CD4-positive, alpha-beta memory T cell (primary cell): ENCODE measurements at regions not wholly inside any gene's neighbourhood (a gene's known extent, or its start where the extent isn't known, plus 50 kb on each side); places are given as distances from the start of the nearest gene placed in this dataset.

Experiments
- CTCF ChIA-PET: fragments of 350-600 bp; sonication (Branson Sonifier 250); formaldehyde crosslinking; loops from one replicate; lab custom pipeline; 2021; ENCODE audit warnings: inconsistent platforms; ENCODE audit not compliant: partially characterized antibody; lab: Charles Lee
- POLR2A ChIA-PET: fragments of 350-600 bp; sonication (Branson Sonifier 250); formaldehyde crosslinking; loops from one replicate; lab custom pipeline; 2021; ENCODE audit not compliant: partially characterized antibody; lab: Charles Lee
- DNase-seq, 5 donors: peaks; one replicate each; pipeline versions ENCODE4 v3.0.0 to v3.0.0-alpha.2; 2020 to 2022; ENCODE audit warnings: mixed read lengths in 1 of 5
- H3K27ac ChIP-seq: one replicate; pipeline ENCODE4 v1.7.0; 2013; ENCODE audit warnings: low read depth, low read length
- H3K27me3 ChIP-seq: 2 replicates; pipeline ENCODE4 v1.7.0; 2013; ENCODE audit warnings: mild to moderate bottlenecking, low read length, moderate library complexity; ENCODE audit not compliant: insufficient read depth
- H3K36me3 ChIP-seq: 2 replicates; pipeline ENCODE4 v1.7.0; 2013; ENCODE audit warnings: mild to moderate bottlenecking, low read length, moderate library complexity; ENCODE audit not compliant: insufficient read depth
- H3K4me1 ChIP-seq: 2 replicates; pipeline ENCODE4 v1.7.0; 2013; ENCODE audit warnings: mild to moderate bottlenecking, low read length, moderate library complexity; ENCODE audit not compliant: insufficient read depth
- H3K4me3 ChIP-seq, 2 donors: one replicate each; pipeline ENCODE4 v1.7.0; 2013; ENCODE audit warnings: low read length in 2 of 2, mild to moderate bottlenecking in 1 of 2
- H3K9me3 ChIP-seq, 2 donors: one replicate each; pipeline ENCODE4 v1.7.0; 2013; ENCODE audit warnings: low read length in 2 of 2, control low read depth in 1 of 2; ENCODE audit not compliant: control insufficient read depth in 1 of 2
- H3K27ac Mint-ChIP-seq, 7 donors: one replicate each; pipeline ENCODE4 v1.8.0; 2020 to 2021; ENCODE audit warnings: mixed read lengths in 7 of 7, mild to moderate bottlenecking in 6 of 7, inconsistent platforms in 3 of 7, moderate library complexity in 3 of 7
- H3K27me3 Mint-ChIP-seq, 2 donors: one replicate each; pipeline ENCODE4 v1.8.0; 2020 to 2021; ENCODE audit warnings: mixed read lengths in 2 of 2
- H3K36me3 Mint-ChIP-seq, 2 donors: one replicate each; pipeline ENCODE4 v1.8.0; 2020 to 2021; ENCODE audit warnings: mixed read lengths in 2 of 2, inconsistent platforms in 1 of 2, mild to moderate bottlenecking in 1 of 2
- H3K4me1 Mint-ChIP-seq, 4 donors: one replicate each; pipeline ENCODE4 v1.8.0; 2020 to 2021; ENCODE audit warnings: mixed read lengths in 4 of 4, mild to moderate bottlenecking in 1 of 4
- H3K4me3 Mint-ChIP-seq, 8 donors: one replicate each; pipeline ENCODE4 v1.8.0; 2020 to 2021; ENCODE audit warnings: mixed read lengths in 8 of 8, mild to moderate bottlenecking in 7 of 8, moderate library complexity in 6 of 8, inconsistent platforms in 3 of 8
- H3K9me3 Mint-ChIP-seq, 8 donors: one replicate each; pipeline ENCODE4 v1.8.0; 2020 to 2021; ENCODE audit warnings: mixed read lengths in 8 of 8, mild to moderate bottlenecking in 5 of 8, inconsistent platforms in 3 of 8, moderate library complexity in 1 of 8
- intact Hi-C: fragments of 100-400 bp; cut with micrococcal nuclease; formaldehyde crosslinking; loops from one replicate; pipeline ENCODE4 v1.15.1; 2023

GRCh38 chr3:162521669-162522068, 1025.1 kb downstream of the OTOL1 start:
- CTCF ChIA-PET = no interaction called here
- H3K36me3 Mint-ChIP-seq = no peaks in the 10 kb centered on the region

GRCh38 chr3:162525066-162525742, 1028.6 kb downstream of the OTOL1 start:
- H3K9me3 ChIP-seq = no peaks in the 10 kb centered on the region
- ChIA-PET POLR2A (no interaction called here), CTCF (interaction anchor here (0.7 to 0.9 kb wide), 2 partner anchors 16 to 29 kb away, joined by 3 read pairs; no protein-coding TSS in a partner anchor)
- no peaks in the 10 kb centered on the region for H3K36me3 Mint-ChIP-seq
- no peaks in the 10 kb centered on the region for H3K4me1 Mint-ChIP-seq
- H3K4me3 Mint-ChIP-seq = no peak overlapping the region
- H3K9me3 Mint-ChIP-seq = peaks cover 0 to 7% (median 4%) of the 10 kb centered on the region in 8 donors
- H3K36me3 ChIP-seq = no peaks in the 10 kb centered on the region
- H3K4me1 ChIP-seq = no peaks in the 10 kb centered on the region
- H3K27me3 ChIP-seq = no peaks in the 10 kb centered on the region
- intact Hi-C loops = no loop called here
- no peak overlapping the region for H3K4me3 ChIP-seq
- H3K27ac Mint-ChIP-seq = no peak overlapping the region
- H3K27ac ChIP-seq = no peak overlapping the region
- DNase-seq = no peak
- no peaks in the 10 kb centered on the region for H3K27me3 Mint-ChIP-seq

More at GRCh38 chr3:162521669-162522068, 1025.1 kb downstream of the OTOL1 start:
- Histone ChIP-seq H3K36me3 (no peaks in the 10 kb centered on the region), H3K4me1 (no peaks in the 10 kb centered on the region), H3K27ac (no peak overlapping the region), H3K4me3 (no peak overlapping the region), H3K27me3 (no peaks in the 10 kb centered on the region), H3K9me3 (no peaks in the 10 kb centered on the region)
- DNase-seq = no peak
- H3K4me1 Mint-ChIP-seq = no peaks in the 10 kb centered on the region
- H3K9me3 Mint-ChIP-seq = peaks cover 0 to 6% (median 2%) of the 10 kb centered on the region in 8 donors
- no peak overlapping the region for H3K4me3 Mint-ChIP-seq
- H3K27ac Mint-ChIP-seq = no peak overlapping the region
- intact Hi-C loops = no loop called here
- POLR2A ChIA-PET = no interaction called here
- no peaks in the 10 kb centered on the region for H3K27me3 Mint-ChIP-seq

GRCh38 chr3:162525771-162526170, 1029.2 kb downstream of the OTOL1 start:
- Histone ChIP-seq H3K9me3 (no peaks in the 10 kb centered on the region), H3K27me3 (no peaks in the 10 kb centered on the region), H3K27ac (no peak overlapping the region), H3K36me3 (no peaks in the 10 kb centered on the region), H3K4me1 (no peaks in the 10 kb centered on the region), H3K4me3 (no peak overlapping the region)
- H3K27ac Mint-ChIP-seq = no peak overlapping the region
- H3K36me3 Mint-ChIP-seq = no peaks in the 10 kb centered on the region
- ChIA-PET POLR2A (no interaction called here), CTCF (interaction anchor here (0.9 kb wide), 1 partner anchor 16 kb away, joined by 3 read pairs; no protein-coding TSS in a partner anchor)
- no peak for DNase-seq
- H3K9me3 Mint-ChIP-seq = peaks cover 0 to 8% (median 6%) of the 10 kb centered on the region in 8 donors
- intact Hi-C loops = no loop called here
- H3K4me3 Mint-ChIP-seq = no peak overlapping the region
- no peaks in the 10 kb centered on the region for H3K4me1 Mint-ChIP-seq
- H3K27me3 Mint-ChIP-seq = no peaks in the 10 kb centered on the region

- H3K36me3 ChIP-seq = no peaks in the 10 kb centered on the region
- CTCF ChIA-PET = no interaction called here
- H3K27ac ChIP-seq = no peak overlapping the region
- no peaks in the 10 kb centered on the region for H3K27me3 Mint-ChIP-seq
- no peak overlapping the region for H3K4me3 Mint-ChIP-seq
- peaks cover 0 to 11% (median 5%) of the 10 kb centered on the region in 8 donors for H3K9me3 Mint-ChIP-seq
- POLR2A ChIA-PET = no interaction called here
- H3K4me1 Mint-ChIP-seq = no peaks in the 10 kb centered on the region
- no peak for DNase-seq
- H3K4me3 ChIP-seq = no peak overlapping the region
- no peaks in the 10 kb centered on the region for H3K4me1 ChIP-seq
- no peaks in the 10 kb centered on the region for H3K27me3 ChIP-seq
- no peak overlapping the region for H3K27ac Mint-ChIP-seq
- no peaks in the 10 kb centered on the region for H3K36me3 Mint-ChIP-seq
- no peaks in the 10 kb centered on the region for H3K9me3 ChIP-seq
- intact Hi-C loops = no loop called here
These were observed 1037.8 kb downstream of the OTOL1 start for GRCh38 chr3:162534431-162534830.

GRCh38 chr3:162538491-162538890, 1041.9 kb downstream of the OTOL1 start:
- Mint-ChIP-seq H3K27ac (no peak overlapping the region), H3K9me3 (peaks cover 0 to 9% (median 3%) of the 10 kb centered on the region in 8 donors), H3K4me3 (no peak overlapping the region), H3K27me3 (no peaks in the 10 kb centered on the region), H3K36me3 (no peaks in the 10 kb centered on the region), H3K4me1 (no peaks in the 10 kb centered on the region)
- Histone ChIP-seq H3K4me3 (no peak overlapping the region), H3K27me3 (no peaks in the 10 kb centered on the region), H3K27ac (no peak overlapping the region), H3K36me3 (no peaks in the 10 kb centered on the region), H3K9me3 (no peaks in the 10 kb centered on the region), H3K4me1 (no peaks in the 10 kb centered on the region)
- ChIA-PET CTCF (no interaction called here), POLR2A (no interaction called here)
- no peak for DNase-seq
- intact Hi-C loops = no loop called here

- Mint-ChIP-seq H3K4me1 (no peaks in the 10 kb centered on the region), H3K36me3 (no peaks in the 10 kb centered on the region), H3K27ac (no peak overlapping the region), H3K9me3 (peaks cover 0 to 9% (median 3%) of the 10 kb centered on the region in 8 donors), H3K4me3 (no peak overlapping the region), H3K27me3 (no peaks in the 10 kb centered on the region)
- DNase-seq = no peak
- Histone ChIP-seq H3K4me3 (no peak overlapping the region), H3K9me3 (no peaks in the 10 kb centered on the region), H3K36me3 (no peaks in the 10 kb centered on the region), H3K27me3 (no peaks in the 10 kb centered on the region), H3K27ac (no peak overlapping the region), H3K4me1 (no peaks in the 10 kb centered on the region)
- ChIA-PET POLR2A (no interaction called here), CTCF (no interaction called here)
- intact Hi-C loops = no loop called here
These were observed 1042.3 kb downstream of the OTOL1 start for GRCh38 chr3:162538906-162539305.

GRCh38 chr3:162540421-162540820, 1043.8 kb downstream of the OTOL1 start:
- Mint-ChIP-seq H3K4me1 (no peaks in the 10 kb centered on the region), H3K36me3 (no peaks in the 10 kb centered on the region), H3K9me3 (peaks cover 0 to 9% (median 4%) of the 10 kb centered on the region in 8 donors), H3K27me3 (no peaks in the 10 kb centered on the region), H3K27ac (no peak overlapping the region), H3K4me3 (no peak overlapping the region)
- H3K4me1 ChIP-seq = no peaks in the 10 kb centered on the region
- H3K27me3 ChIP-seq = no peaks in the 10 kb centered on the region
- intact Hi-C loops = no loop called here
- POLR2A ChIA-PET = no interaction called here
- H3K4me3 ChIP-seq = no peak overlapping the region
- no peak for DNase-seq
- no peaks in the 10 kb centered on the region for H3K36me3 ChIP-seq
- no peak overlapping the region for H3K27ac ChIP-seq
- CTCF ChIA-PET = no interaction called here
- H3K9me3 ChIP-seq = no peaks in the 10 kb centered on the region
